ENCODE measurements at regions not wholly inside any gene's neighbourhood (a gene's known extent, or its start where the extent isn't known, plus 50 kb on each side); places are given as distances from the start of the nearest gene placed in this dataset. TPM values are rescaled to one million over a fixed set of nuclear protein-coding genes. Genes with fewer than 3 reads are reported as not detected.

GRCh38 chr18:54532222-54532621, 58.8 kb upstream of the DYNAP start:
- intact Hi-C loops (cut with micrococcal nuclease), result no loop called here
- H3K27me3 Mint-ChIP-seq (ENCODE audit: low read depth in 3 of 3), result peaks cover 0 to 4% (median 2%) of the 10 kb centered on the region in 3 donors
- Histone ChIP-seq H3K9ac (ENCODE audit: insufficient read depth, low read length, poor library complexity, severe bottlenecking) (no peak overlapping the region), H2AFZ (ENCODE audit: insufficient read depth, low read depth, low read length, poor library complexity, severe bottlenecking) (no peak overlapping the region), H3K79me2 (ENCODE audit: insufficient read depth, low read length) (no peaks in the 10 kb centered on the region), H3K9me3 (replicated peaks in 1 of 2; ENCODE audit: control insufficient read depth in 1 of 2, insufficient read depth in 1 of 2, low read length in 2 of 2) (peaks cover 15 to 19% of the 10 kb centered on the region in 2 donors), H3K27me3 (ENCODE audit: control insufficient read depth in 2 of 2, insufficient read depth in 2 of 2, low read length in 2 of 2) (no peaks in the 10 kb centered on the region), H4K20me1 (ENCODE audit: insufficient read depth, low read length) (no peaks in the 10 kb centered on the region), H3K4me3 (replicated peaks in 1 of 3; ENCODE audit: low read depth in 2 of 3, low read length in 3 of 3) (no peak overlapping the region), H3K36me3 (replicated peaks in 1 of 2; ENCODE audit: control insufficient read depth in 1 of 2, insufficient read depth in 2 of 2, low read length in 2 of 2) (no peaks in the 10 kb centered on the region), H3K4me2 (replicated peaks; ENCODE audit: extremely low read depth, low read length, poor library complexity, severe bottlenecking) (no peak overlapping the region), H3K4me1 (ENCODE audit: control insufficient read depth in 1 of 2, insufficient read depth in 2 of 2, low read length in 2 of 2) (no peaks in the 10 kb centered on the region), H3K27ac (ENCODE audit: low read depth in 1 of 2, low read length in 2 of 2) (no peak overlapping the region)
- DNase-seq, result no peak
- H3K9me3 Mint-ChIP-seq, result peaks cover 0 to 4% (median 2%) of the 10 kb centered on the region in 7 donors
- H3K36me3 Mint-ChIP-seq, result no peaks in the 10 kb centered on the region
- H3K4me1 Mint-ChIP-seq, result no peaks in the 10 kb centered on the region
- TF ChIP-seq CTCF (IDR thresholded peaks at IDR 0.05), result no peak
- H3K27ac Mint-ChIP-seq, result no peak overlapping the region
- no peak overlapping the region for H3K4me3 Mint-ChIP-seq

GRCh38 chr18:54532962-54533361, 58.1 kb upstream of the DYNAP start:
- H3K9ac ChIP-seq (ENCODE audit: insufficient read depth, low read length, poor library complexity, severe bottlenecking), result no peak overlapping the region
- DNase-seq, result no peak
- H3K4me3 ChIP-seq (replicated peaks in 1 of 3; ENCODE audit: low read depth in 2 of 3, low read length in 3 of 3), result no peak overlapping the region
- no peak overlapping the region for H3K27ac ChIP-seq (ENCODE audit: low read depth in 1 of 2, low read length in 2 of 2)
- intact Hi-C loops (cut with micrococcal nuclease), result no loop called here
- WGBS (ENCODE audit: insufficient coverage), result 67% methylated on average over 1 of the region's 1 CpG
- no peaks in the 10 kb centered on the region for H3K4me1 ChIP-seq (ENCODE audit: control insufficient read depth in 1 of 2, insufficient read depth in 2 of 2, low read length in 2 of 2)
- H3K36me3 ChIP-seq (replicated peaks in 1 of 2; ENCODE audit: control insufficient read depth in 1 of 2, insufficient read depth in 2 of 2, low read length in 2 of 2), result no peaks in the 10 kb centered on the region
- Mint-ChIP-seq H3K4me1 (no peaks in the 10 kb centered on the region), H3K36me3 (no peaks in the 10 kb centered on the region), H3K4me3 (no peak overlapping the region), H3K27me3 (ENCODE audit: low read depth in 3 of 3) (peaks cover 0 to 3% (median 2%) of the 10 kb centered on the region in 3 donors), H3K9me3 (peaks cover 0 to 4% (median 2%) of the 10 kb centered on the region in 7 donors), H3K27ac (no peak overlapping the region)
- H2AFZ ChIP-seq (ENCODE audit: insufficient read depth, low read depth, low read length, poor library complexity, severe bottlenecking), result no peak overlapping the region
- peaks cover 21 to 26% of the 10 kb centered on the region in 2 donors for H3K9me3 ChIP-seq (replicated peaks in 1 of 2; ENCODE audit: control insufficient read depth in 1 of 2, insufficient read depth in 1 of 2, low read length in 2 of 2)
- H3K4me2 ChIP-seq (replicated peaks; ENCODE audit: extremely low read depth, low read length, poor library complexity, severe bottlenecking), result no peak overlapping the region
- TF ChIP-seq CTCF (IDR thresholded peaks at IDR 0.05), result no peak
- no peaks in the 10 kb centered on the region for H3K79me2 ChIP-seq (ENCODE audit: insufficient read depth, low read length)
- no peaks in the 10 kb centered on the region for H4K20me1 ChIP-seq (ENCODE audit: insufficient read depth, low read length)
- H3K27me3 ChIP-seq (ENCODE audit: control insufficient read depth in 2 of 2, insufficient read depth in 2 of 2, low read length in 2 of 2), result no peaks in the 10 kb centered on the region

Small RNA genes lying in the stretch of these regions (small RNA-seq; reads per million reads assigned to genes)
- not detected for gene AC090897.1 (ENCODE audit: insufficient read length, low read depth)
